SHP77 treated with DMSO at 0.1 percent for 48 hours (cell line): ENCODE measurements at regions not wholly inside any gene's neighbourhood (a gene's known extent, or its start where the extent isn't known, plus 50 kb on each side); places are given as distances from the start of the nearest gene placed in this dataset.

Experiments used
- DNase-seq: peaks from one replicate; lab custom pipeline; 2025; lab: John Stamatoyannopoulos, UW

DNA sequence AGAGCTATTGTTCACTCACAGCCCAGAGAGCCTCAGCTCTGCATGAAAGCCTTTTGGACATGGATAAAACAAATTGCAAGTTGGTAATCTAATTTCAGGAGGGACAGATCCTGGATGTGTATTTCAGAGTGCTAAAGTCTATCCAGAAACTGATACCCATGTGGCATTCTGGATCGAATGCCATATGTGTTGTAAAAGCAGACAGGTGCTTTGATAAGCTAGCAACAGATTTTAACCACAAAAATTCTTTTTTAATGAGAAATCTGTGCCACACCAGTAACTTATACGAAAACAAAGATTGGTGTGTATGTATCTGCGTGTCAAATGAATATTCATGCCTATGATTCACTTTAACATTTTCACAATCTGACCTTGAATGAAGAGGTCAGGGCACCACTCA lies 936.6 kb upstream of the MAP3K7 start:
- DNase-seq = no peak

DNA sequence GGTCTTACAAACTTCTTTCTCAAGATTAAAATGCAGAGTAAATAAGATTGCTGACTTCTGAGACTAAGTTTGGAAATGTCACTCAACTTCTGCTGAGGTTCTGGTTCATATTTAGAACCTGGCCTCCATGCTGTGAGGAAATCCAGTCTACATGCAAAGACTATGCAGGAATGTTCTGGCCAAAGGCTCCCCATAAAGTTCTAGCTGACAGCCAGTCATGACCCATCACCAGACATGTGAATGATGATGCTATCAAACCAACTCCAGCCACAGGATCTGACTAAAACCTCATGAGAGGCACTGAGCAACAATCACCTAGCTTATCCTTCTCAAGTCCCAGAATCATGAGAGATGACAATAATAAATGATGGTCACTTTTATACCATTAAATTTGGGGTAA lies 935.1 kb upstream of the MAP3K7 start:
- no peak for DNase-seq

DNA sequence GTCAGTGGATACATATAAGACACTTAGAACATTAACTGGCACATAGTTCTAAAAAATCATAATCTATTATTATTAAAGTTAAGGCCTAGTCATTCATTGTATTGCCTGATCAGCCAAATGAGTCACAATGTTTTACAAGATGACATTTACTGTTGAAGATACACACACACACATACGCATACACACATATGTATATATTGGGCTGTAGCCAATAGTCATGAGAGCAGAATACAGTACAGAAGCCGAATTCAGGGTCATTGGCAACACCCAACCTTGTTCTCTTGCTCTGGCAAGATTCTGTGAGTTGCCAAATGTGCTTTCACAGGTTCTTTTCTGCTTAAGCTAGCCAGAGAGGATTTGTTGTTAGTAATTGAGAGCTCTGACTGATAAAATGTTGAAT lies 922.8 kb upstream of the MAP3K7 start:
- no peak for DNase-seq

DNA sequence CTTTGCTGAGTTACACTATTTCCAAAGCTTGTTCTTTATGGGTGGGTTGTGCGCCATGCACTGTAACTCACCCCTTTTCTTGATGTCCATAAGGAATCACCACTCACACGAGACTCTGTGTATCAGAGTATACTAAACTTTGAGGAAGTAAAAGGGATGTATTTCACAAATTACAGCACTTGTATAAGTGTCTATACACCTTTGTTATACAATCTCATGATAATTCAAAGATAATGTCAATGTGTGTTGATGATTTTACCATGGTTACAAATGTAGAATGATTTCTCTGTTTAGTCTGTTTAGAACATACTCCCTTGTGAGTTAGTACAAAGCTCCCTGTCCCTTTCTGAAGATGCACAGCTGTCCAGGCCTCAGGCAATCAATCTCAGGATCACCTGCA lies 922.2 kb upstream of the MAP3K7 start:
- no peak for DNase-seq

DNA sequence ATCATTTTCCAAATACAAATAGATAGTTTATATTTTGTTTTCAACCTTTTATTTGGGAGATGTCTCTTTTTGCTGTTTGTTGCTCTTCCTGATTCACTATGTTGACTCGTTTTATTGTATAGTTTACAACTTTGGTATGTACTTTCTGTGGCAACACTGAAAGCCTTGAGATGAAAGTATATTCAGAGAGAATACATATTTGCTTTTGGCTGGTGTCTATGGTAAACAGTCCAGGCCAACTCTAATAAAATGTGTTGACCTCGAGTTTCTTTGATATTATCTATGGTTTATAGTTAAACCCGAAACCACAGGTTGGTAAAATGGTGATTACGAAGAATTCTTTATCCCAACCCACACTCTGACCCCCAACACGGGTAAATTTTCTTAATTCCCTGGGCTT lies 919.6 kb upstream of the MAP3K7 start:
- DNase-seq = no peak

DNA sequence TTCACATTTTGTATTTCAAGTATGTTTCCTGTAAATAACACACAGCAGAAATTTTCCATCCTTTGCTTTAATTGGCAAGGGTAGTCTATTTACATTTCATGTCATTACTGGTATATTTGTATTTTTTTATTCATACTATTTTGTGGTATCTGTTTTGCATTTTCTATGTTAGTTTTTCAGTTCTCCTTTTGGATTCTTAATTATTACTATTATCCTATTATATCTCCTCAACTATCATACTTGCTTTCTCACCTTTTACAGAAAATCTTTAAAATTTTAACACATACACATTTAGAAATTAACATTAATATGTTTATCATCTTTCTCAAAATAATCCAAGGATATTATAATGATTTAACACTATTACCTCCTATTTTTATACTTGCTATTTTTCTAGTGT lies 918.3 kb upstream of the MAP3K7 start:
- DNase-seq = no peak

DNA sequence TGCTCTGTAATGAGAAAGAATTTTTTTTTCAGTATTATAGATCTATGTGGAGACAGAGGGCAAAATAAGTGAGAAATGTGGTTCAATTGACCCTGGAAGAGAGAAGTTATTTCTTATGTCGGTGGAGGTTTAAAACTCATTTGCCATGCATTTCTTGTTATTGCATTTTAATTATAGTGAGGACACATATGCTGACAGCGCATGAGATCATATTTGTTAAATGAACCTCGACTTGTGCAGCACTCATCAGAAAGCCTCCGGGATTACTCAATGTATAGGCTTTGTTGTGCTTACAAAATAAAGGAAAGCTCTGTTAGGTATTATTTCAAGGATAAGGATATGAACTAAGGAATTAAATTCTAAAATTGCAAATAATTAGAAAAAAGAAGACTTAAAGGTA lies 915.1 kb upstream of the MAP3K7 start:
- DNase-seq = no peak

DNA sequence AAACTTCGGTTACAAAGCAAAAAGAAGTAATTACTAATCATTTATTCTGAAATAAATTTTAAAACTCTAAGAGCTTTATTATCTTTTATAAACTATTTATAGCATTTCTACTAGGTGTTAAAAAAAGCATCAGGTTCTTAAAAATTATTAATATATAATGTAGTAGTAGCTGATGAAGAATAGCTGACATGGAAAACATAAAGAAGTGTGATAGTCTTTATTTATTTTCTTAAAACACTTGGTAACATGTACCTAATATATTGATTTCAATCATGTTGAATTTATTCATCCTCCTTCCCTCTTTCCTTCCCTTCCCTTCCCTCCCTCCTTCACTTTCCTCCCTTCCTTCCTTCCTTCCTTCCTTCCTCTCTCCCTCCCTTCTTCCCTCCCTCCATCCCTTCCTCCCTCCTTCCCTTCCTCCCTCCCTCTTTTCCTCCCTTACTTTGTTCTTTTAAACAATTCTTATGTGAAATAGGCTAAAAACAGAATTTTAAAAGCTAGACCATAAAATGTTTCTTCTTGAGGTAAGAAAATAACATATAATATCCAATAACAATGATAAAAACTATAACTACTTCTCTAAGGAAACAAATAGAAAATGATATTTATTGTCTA lies 913.9 kb upstream of the MAP3K7 start:
- no peak for DNase-seq

DNA sequence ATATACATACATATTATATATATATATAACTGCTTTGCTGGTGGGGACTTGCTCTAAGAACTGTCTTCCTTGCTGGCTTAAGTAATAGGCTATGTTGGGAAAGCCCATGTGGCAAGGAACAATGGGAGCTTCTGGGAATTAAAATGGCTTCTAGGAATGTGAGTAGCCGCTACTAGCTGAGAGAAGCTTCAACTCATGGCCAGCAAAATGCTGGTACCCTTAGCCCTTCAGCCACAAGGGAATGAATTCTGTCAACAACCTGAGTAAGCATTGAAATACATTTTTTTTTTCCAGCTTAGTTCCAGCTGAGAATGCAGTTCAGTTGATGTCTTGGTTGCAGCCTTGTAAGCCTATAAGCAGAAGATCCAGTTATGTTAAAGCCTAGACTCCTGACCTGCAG lies 911.7 kb upstream of the MAP3K7 start:
- DNase-seq = no peak

DNA sequence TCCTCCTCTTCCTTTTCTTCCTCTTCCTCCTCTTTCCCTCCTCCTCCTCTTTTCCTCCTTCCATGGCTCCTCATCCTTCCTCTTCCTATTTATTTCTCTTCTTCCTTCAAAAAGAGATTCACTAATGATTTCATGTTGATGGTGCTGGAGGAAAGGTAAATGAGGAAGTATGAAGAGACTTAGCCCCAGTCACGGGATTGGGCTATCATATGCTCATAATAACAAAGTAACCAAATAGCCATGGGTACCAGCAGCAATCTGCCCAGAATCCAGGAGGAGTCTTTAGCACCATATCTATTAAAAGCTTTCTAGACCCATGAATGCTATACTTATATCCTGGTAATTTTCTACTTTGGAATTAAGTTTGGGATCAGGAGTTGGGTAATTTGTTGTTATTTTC lies 910.9 kb upstream of the MAP3K7 start:
- no peak for DNase-seq

DNA sequence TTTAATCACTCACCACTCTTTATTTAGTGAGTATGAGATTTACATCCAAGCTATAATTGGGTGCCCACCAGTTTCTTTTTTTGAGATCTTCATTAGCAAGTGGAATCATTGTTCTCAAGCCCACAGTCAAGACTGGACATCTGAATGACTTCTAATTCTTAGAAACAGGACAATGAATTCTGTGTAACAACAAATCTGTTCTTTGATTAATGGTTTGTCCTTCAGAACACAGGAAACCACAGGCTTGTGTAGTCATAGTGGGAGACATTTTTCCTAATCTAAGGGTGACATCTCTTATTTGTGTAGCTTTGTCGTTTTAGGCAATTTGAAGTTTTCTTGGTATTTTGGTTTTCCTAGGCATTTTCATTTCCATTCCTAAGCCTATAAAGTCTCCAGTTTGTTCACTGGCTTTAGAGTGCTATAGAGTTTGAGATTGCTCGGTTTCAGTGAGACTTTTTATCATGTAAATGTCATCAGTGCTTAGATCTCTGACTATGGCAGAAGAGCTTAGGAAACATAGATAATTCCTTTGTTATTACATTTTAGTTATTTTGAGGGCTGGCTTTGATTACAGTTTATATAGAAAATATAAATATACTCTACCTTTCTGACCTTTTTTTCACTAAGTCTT lies 903.9 kb upstream of the MAP3K7 start:
- no peak for DNase-seq

DNA sequence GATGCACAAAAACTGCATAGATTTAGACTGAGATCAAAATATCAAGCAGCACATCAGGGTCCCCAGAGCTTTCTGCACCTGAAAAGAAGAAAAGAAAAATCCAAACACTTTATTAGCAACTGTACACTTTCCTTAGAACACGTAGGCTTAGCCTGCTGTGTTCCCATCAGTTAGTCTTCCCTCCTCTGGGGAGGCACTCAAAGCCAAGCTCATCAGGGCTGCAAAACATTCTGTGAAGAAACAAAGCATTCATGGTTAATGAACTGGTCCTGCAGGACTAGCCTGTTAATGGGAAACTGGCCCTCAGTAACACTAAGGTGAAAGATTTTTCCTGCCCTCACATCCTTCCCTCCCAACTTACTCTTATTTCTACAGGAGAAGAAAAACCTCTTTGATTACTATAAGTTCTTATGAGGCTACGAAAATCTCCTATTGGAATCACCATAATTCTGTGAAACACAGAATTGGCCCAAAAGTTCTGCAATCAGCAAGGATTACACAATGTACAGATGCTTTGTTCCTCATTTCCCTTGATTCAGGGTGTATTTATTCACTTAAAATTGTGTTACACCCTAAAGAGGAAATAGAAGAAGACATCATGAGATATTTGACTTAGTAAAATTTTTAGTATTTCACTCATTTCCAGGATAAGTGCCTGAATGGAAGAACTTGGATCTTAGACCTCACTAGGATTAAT lies 901.0 kb upstream of the MAP3K7 start:
- no peak for DNase-seq

DNA sequence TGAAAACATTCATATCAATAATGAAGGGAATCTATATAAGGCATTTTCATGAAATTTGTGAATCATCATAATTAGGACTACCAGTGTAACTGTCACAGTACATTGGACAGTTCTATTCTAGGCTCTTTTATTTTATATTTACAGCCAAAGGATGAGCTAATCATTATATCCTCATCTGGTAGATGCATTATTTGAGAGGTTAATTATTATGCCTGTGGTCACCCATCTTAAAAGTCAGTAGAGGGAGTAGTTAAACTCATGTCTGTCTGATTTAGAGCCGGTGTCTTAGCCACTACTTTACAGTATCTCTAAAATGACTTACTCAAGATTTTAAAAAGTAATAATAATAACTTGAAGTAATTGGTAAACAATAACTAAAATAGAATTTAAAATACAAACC lies 899.3 kb upstream of the MAP3K7 start:
- DNase-seq = no peak

DNA sequence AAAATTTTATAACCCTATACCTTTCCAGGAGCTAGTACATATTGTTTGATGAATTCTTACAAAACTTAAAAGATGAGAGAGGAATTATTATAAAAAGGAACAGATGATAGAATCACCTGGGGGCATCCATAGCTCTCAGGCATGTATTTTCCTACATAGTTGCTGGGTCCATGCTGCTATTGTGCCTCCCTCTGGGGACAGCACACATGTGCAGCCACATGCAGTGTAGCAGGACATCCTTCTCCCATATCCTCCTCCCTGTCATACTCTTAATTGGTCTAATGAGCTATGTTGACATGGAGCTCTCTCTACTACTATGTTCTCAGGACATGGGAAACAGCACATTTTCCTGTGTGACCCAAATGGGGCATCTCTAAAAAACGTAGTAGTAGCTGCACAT lies 898.2 kb upstream of the MAP3K7 start:
- no peak for DNase-seq

DNA sequence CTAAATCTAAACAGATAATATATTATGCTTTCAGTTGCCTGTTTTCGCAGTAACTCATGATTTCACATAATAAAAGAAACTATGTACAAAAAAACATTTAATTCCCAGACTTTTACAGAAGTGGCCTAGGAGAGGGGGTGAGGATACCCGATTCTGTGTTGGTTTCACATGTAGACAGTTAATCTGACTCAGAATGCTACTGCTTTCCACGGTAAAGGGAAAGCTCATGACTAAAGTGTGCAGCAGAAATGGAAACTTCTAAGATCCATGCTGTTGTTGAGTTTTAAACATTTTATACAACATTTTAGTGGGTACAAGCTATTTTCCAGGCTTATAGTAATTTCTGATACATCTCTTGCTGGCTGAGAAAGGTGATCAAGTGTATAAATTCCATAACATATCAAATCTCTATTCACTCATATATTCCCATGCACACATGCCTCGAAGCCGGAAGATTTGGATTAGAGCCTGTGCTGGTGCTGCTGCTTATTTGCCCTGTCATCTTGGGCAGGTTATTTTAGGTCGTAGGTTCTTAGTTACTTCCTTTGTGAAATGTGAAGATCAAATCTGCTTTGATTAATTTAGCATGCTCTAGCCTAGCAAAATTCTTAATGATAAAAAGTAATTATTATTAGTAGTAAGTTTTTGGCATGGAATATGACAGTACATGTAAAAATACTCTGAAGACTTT lies 896.7 kb upstream of the MAP3K7 start:
- DNase-seq = no peak

DNA sequence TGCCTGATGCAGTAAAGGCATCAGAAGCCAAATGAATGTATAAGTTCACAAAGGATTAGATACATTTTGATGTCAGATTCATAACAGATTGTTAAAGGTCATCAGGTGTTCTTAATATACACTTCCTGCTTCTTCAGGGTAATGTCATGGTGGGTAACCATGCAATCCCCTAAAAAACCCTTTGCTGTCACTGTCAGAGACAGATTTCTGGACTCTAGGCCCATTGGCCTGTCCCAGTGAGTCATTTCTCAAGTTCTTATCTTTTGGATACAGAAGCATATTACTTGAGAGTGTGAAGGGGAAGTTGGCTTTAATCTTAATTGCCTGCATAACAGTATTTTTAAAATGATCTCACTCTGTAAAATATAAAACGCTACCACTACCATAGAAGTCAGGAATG lies 895.6 kb upstream of the MAP3K7 start:
- DNase-seq = no peak

DNA sequence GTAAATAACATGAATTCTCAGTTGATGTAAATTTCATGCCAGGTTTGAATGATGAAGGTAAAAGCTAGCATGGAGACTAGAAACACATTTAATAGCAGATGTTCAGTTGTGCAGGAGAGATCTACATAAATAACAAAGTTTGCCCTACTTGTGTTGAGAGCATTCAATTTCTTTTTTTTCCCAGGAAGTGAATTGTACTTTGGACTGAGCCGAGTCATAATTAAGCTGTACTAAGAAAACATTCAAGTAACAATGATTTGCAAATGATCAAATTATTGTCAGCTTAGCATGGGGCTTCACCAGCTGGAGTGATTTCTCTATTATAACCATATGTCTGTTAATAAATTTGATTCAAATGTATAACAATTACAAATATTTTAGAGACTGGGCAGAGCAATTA lies 893.5 kb upstream of the MAP3K7 start:
- no peak for DNase-seq

DNA sequence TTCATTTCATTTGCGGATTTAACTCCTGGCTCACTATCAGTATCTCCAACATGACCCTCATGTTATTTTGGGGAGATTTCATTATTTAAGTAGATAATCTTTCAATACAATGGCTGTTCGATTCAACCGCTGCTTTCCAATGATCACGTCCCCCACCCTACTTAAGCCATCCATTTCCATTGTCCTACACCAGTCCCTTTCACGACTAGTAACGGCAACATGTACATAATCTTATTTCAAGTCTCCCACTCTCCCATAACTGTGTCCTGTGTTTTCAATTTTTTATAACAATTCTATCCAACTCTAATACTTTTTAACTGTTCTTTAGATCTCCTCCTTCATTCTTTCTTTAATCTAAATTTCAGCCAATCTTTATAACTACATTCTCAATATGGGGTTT lies 890.8 kb upstream of the MAP3K7 start:
- no peak for DNase-seq

DNA sequence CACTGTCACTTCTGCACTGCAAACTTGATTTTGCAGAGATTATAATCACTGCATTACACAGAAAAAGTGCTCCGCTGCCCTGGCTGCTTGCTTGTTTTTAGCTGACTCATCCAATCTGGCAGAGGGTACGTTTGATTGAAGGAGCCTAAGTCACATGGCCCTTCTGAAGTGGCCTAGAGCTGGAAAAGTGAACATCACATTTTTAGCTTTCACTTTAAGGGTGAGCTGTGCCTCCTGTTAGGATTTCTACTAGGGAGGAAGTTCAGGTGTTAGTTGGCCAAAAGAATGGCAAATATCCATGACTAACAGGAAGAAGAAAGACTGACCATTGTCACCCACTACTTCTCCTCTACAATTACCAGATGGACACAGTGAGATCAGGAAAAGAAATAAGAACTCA lies 889.1 kb upstream of the MAP3K7 start:
- DNase-seq = no peak

DNA sequence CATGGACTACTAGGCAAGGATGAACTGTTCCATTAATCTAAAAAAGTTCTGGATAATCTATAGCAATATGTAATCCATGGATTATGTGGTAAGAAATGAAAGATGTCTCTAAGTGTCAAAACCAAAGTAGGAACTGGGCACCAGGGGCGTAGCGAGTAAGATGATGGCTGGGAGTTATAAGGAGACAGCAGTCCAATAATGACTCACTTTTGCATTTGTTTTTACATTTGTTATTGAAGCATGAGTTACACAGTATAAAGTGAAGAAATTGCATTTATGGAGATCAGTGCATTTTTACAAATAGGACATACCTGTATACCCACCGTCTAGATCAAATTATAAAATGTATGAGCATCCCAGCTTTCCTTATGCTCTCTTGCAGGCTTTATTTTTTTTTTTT lies 878.5 kb upstream of the MAP3K7 start:
- no peak for DNase-seq

DNA sequence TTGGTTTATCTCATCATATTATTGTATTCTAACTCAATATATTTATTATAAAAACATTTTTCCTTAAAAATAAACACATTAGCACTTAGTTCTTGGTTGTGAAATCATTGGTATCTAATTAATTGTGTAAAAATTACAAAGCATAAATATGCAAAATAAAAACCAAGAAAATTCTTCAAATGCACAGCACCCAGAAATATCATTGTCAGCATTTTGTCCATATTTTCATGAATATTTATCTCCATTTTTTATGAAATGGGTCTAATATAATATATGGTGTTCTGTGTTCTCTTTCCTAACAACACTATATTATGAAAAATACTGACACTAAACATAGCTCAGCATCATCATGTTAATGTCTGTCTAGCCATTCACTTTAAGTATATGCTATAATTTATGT lies 877.8 kb upstream of the MAP3K7 start:
- no peak for DNase-seq

DNA sequence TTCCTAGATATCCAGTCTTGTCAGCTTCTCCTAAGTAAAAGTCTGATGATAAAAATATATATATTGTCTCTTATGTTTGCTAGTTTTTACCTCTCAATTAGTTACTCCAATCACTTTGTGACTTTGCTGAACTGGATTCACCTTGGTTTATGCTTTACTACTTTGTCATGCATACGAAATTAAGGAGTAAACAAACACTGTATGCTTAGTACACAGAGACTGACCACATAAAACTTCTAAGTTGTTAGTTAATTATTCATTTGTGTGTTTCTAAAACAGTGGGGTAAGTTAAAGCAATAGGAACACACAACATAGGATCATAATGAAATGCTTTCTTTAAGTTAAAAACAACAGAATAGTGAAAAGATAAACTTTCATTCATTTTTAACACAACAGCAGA lies 877.3 kb upstream of the MAP3K7 start:
- DNase-seq = no peak

DNA sequence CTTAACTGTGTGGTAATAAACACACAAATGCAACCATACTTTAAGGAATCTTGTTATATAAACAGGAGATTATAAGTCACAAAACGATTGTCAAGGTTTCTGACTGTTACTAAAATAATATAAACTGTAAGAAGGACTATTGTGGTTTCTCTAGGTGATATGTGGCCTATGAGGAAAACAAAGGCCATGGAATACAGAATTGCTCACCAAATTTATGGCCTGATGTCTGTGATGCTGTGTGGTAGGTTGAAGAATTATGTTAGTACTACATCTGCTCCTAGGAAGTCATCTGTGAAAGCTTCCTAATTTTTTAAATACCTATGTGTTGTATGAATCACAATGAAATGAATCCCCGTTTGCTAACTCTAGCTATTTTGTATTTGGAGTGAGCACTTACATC lies 875.4 kb upstream of the MAP3K7 start:
- DNase-seq = no peak
